ENCODE measurements at regions not wholly inside any gene's neighbourhood (a gene's known extent, or its start where the extent isn't known, plus 50 kb on each side); places are given as distances from the start of the nearest gene placed in this dataset.
"Not testable (repeated sequence)": the region's sequence is repeated elsewhere in the genome, so short reads cannot be mapped to it uniquely, and the experiment has no call there.

GRCh38 chr14:89507521-89507920 is 90.5 kb upstream of the FOXN3 start:
- intact Hi-C loops (cut with micrococcal nuclease): no loop called here

GRCh38 chr14:89506891-89507452 is 89.9 kb upstream of the FOXN3 start:
- FAIRE-seq; DNase-seq (ENCODE audit: extremely low read depth in 1 of 4, low spot score in 3 of 4); H3K36me3 ChIP-seq (ENCODE audit: control insufficient read depth, insufficient read depth, low read length); H3K9ac ChIP-seq (ENCODE audit: insufficient read depth in 1 of 2, low read depth in 2 of 2, low read length in 2 of 2); H3K4me3 ChIP-seq; H3K9me3 ChIP-seq (replicated peaks; ENCODE audit: control insufficient read depth, insufficient read depth, low read depth, low read length); H3K4me2 ChIP-seq (ENCODE audit: insufficient read depth, low read length); CTCF ChIA-PET (ENCODE audit: low intra/inter-chr PET ratio); intact Hi-C loops (cut with micrococcal nuclease); H2AFZ ChIP-seq (ENCODE audit: low read depth, low read length); H4K20me1 ChIP-seq (replicated peaks; ENCODE audit: control insufficient read depth, insufficient read depth, low read length); H3K27me3 ChIP-seq (ENCODE audit: control insufficient read depth in 2 of 2, insufficient read depth in 2 of 2, low read length in 2 of 2); H3K4me1 ChIP-seq (replicated peaks in 1 of 2; ENCODE audit: control insufficient read depth in 2 of 2, insufficient read depth in 2 of 2, low read length in 2 of 2); BruUV-seq (replicated peaks); H3K27ac ChIP-seq (ENCODE audit: extremely low read depth, low read depth, low read length); H3K9me1 ChIP-seq (ENCODE audit: control insufficient read depth, insufficient read depth, low read length); ATAC-seq; POLR2A ChIA-PET; H3K79me2 ChIP-seq (ENCODE audit: control insufficient read depth, insufficient read depth, low read length); in situ Hi-C loops (cut with MboI): not testable (repeated sequence)
- WGBS (ENCODE audit: insufficient coverage, low coverage, missing lambda C conversion rate): 2% methylated on average over 7 of the region's 8 CpGs

More at GRCh38 chr14:89507521-89507920, 90.5 kb upstream of the FOXN3 start:
- DNase-seq (ENCODE audit: extremely low read depth in 1 of 4, low spot score in 3 of 4) (no peak), FAIRE-seq (no peak), ATAC-seq (no peak)
- H3K79me2 ChIP-seq (ENCODE audit: control insufficient read depth, insufficient read depth, low read length): no peaks in the 10 kb centered on the region
- no peaks in the 10 kb centered on the region for H3K9me1 ChIP-seq (ENCODE audit: control insufficient read depth, insufficient read depth, low read length)
- ChIA-PET POLR2A (no interaction called here), CTCF (ENCODE audit: low intra/inter-chr PET ratio) (no interaction called here)
- H3K36me3 ChIP-seq (ENCODE audit: control insufficient read depth, insufficient read depth, low read length): no peaks in the 10 kb centered on the region
- no peak overlapping the region for H3K4me2 ChIP-seq (ENCODE audit: insufficient read depth, low read length)
- H3K9me3 ChIP-seq (replicated peaks; ENCODE audit: control insufficient read depth, insufficient read depth, low read depth, low read length): no peaks in the 10 kb centered on the region
- no peaks in the 10 kb centered on the region for H4K20me1 ChIP-seq (replicated peaks; ENCODE audit: control insufficient read depth, insufficient read depth, low read length)
- H3K9ac ChIP-seq (ENCODE audit: insufficient read depth in 1 of 2, low read depth in 2 of 2, low read length in 2 of 2): no peak overlapping the region
- WGBS (ENCODE audit: insufficient coverage, low coverage, missing lambda C conversion rate): 0% methylated on average over 1 of the region's 1 CpG
- H3K27ac ChIP-seq (ENCODE audit: extremely low read depth, low read depth, low read length): no peak overlapping the region
- TF ChIP-seq DIDO1 (tag; IDR thresholded peaks at IDR 0.05; ENCODE audit: low read depth): no peak
- no peak overlapping the region for H2AFZ ChIP-seq (ENCODE audit: low read depth, low read length)
- in situ Hi-C loops (cut with MboI): no loop called here
- no peaks in the 10 kb centered on the region for H3K4me1 ChIP-seq (replicated peaks in 1 of 2; ENCODE audit: control insufficient read depth in 2 of 2, insufficient read depth in 2 of 2, low read length in 2 of 2)
- BruUV-seq (replicated peaks): no TSS peak
- no peak overlapping the region for H3K4me3 ChIP-seq
- no peaks in the 10 kb centered on the region; a peak in 1 of 5 replicates for H3K27me3 ChIP-seq (ENCODE audit: control insufficient read depth in 2 of 2, insufficient read depth in 2 of 2, low read length in 2 of 2)
